Left kidney (tissue), 1 donor: ENCODE measurements at regions not wholly inside any gene's neighbourhood (a gene's known extent, or its start where the extent isn't known, plus 50 kb on each side); places are given as distances from the start of the nearest gene placed in this dataset.
"Not testable (repeated sequence)": the region's sequence is repeated elsewhere in the genome, so short reads cannot be mapped to it uniquely, and the experiment has no call there.

Experiments
- DNase-seq: peaks from one replicate; pipeline ENCODE4 v3.0.0-alpha.2; 2013

GRCh38 chr6:99802396-99803031 is 191.5 kb downstream of the MCHR2 start:
- no peak for DNase-seq

DNA sequence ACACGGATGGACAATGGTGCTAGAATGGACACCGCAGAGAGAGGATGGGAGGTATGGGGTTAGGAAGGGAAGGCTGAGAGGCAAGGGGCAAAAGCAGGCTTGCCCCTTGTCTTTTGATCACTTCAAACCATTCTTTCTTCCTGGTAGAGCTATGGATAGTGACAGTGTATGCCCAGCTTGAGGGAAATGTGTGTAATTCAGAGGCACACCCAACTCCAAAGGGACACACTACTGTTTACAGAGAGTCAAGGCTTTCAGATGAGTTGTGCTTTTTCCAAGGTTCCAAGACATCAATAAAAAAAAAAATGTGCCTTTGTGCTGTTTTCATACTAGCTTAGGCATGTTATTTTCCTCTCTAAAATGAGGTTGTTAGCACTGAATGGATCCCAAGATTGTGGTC is 185.0 kb downstream of the MCHR2 start:
- DNase-seq, result no peak

DNA sequence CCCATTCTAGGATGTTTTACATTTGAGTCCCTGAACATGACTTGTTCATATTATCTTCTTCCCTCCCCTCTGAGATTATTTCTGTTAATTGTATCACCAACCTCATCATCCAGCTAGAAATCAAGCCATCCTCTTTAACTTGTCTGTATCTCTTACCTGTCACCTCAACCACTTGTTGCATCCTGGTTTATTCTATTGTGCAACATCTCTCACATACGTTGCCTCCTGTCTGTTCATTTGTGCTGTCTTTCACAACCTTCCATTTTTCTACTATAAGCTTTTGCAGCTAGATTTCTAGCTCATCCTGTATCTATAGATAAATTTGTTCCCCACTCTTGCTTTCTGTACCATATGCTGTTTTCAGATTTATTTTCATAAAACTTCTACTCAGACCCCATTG is 183.7 kb downstream of the MCHR2 start:
- no peak for DNase-seq

DNA sequence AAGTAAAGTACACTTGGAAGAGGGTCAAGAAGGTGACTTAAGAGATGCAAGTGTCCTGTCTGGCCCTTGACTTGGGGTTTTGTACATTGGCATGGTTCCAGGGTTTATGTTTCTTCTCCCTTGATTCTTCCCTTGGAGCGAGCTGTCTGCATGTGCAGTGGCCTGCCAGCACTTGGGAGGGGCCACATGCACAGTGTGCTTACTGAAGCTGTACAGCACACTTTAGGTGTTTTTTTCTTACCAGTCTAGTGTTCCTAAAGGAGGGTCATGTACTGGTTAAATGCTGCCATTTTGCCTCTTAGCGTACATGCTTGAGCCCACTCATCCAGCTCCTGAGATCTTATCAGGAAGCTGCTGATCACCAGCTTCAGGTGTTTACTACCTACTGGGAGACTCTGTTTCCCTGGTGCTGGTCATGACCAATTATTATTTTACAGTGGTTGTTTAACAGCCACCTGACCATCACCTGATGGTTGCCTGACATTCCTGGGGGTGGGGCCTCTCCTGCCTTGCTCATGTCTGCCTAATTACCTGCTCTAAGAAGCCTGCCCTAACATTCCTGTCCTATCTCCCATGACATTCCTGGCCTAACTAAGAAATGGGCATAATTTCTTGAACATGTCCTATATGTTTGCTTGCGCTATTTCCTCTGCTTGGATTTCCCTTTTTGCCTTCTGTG is 182.9 kb downstream of the MCHR2 start:
- DNase-seq, result no peak

GRCh38 chr6:99811636-99812035 is 182.4 kb downstream of the MCHR2 start:
- no peak for DNase-seq

- no peak for DNase-seq
Observed at GRCh38 chr6:99813565-99813964, 180.5 kb downstream of the MCHR2 start.

DNA sequence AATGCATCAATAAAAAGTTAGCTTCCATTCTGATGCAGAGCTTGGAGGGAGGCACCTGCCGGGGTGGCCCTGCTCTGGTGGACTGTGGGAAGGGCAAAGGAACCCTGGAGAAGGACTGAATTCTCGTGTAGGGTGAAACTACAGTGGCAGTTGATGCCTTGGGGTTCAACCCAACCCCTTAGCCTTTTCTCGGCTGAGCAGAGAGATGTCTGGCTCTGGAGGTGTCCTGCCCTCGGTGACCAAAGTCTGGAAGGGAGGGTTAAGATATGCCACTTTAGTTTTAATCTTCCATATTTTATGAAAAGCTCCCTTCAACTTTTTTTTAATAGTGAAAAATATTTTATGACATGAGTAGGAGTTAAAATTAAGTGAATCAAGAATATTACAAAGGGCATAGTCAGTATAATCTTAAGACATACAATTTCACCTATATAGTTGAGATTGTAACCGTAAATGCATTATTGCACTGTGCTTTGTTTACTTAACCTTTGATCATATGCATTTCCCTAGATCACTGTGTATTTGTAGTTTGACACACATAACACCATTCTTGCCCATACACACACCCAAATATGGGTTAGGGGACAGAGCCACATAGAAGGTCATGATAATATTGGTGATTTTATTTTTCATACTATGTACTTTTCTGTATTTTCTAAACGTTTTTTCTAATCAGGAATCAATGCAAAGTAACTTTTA is 179.6 kb downstream of the MCHR2 start:
- no peak for DNase-seq

- DNase-seq, result no peak
Observed at GRCh38 chr6:99816795-99817194, 177.2 kb downstream of the MCHR2 start.

GRCh38 chr6:99818161-99818560 is 175.9 kb downstream of the MCHR2 start:
- no peak for DNase-seq

GRCh38 chr6:99819853-99820252 is 174.2 kb downstream of the MCHR2 start:
- no peak for DNase-seq

DNA sequence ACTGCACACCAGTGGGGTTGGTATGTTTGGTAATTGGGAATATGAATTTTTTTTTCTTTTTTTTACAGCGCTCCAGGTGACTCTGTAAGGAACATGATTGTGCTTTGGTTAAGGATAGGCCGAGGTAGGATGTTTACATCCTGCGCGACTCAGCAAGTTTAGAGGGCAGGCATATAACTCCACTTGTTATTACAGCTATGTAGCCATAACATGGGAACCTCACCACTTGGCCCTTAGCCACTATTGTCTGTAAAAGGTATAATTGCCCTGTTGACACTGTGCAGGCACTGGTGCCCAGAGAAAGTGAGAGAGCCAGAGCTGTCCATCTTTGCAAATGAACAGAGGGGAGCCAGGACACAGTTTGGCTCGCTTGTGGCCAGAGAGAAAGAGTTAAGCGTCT is 172.9 kb downstream of the MCHR2 start:
- DNase-seq, result no peak

DNA sequence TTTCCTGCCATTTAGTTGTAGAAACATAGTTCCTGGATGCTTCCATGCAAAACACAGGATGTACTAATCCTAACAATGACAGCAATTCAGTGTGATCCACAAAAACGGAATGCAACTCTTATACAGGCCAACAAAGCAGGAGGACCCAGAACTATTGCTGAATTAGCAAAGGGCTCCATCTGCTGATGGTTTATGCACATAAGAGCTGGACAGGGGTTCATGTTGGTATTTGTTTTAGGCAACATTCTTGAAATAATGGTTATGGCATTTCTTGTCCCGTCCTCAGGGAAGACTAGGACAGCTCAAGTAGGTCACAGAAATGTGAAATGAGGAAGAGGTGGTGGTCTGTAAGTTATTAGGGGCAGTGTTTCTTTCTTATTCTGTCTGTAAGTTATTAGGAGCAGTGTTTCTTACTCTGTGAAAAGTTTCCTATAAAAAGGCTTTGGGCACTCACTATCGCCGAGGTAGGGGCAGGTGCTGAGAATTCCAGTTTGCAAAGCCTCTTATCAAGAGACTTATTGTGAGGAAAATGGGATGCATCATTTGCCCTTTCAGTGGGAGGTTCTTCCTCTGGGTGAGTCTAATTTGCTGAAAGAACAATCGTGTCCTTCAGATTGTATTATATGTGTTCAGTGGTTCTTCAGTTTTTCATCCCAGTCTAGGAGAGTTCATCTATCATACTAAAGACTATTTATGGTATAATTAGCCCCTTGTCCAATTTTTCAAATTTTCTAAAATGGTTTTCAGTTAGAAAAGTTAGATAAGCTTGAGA is 171.1 kb downstream of the MCHR2 start:
- peak; percentile 45 for DNase-seq

GRCh38 chr6:99823513-99824235 is 170.3 kb downstream of the MCHR2 start:
- not testable (repeated sequence) for DNase-seq

- no peak for DNase-seq
Observed at GRCh38 chr6:99833034-99833433, 161.0 kb downstream of the MCHR2 start.

GRCh38 chr6:99836471-99836870 is 157.6 kb downstream of the MCHR2 start:
- no peak for DNase-seq

DNA sequence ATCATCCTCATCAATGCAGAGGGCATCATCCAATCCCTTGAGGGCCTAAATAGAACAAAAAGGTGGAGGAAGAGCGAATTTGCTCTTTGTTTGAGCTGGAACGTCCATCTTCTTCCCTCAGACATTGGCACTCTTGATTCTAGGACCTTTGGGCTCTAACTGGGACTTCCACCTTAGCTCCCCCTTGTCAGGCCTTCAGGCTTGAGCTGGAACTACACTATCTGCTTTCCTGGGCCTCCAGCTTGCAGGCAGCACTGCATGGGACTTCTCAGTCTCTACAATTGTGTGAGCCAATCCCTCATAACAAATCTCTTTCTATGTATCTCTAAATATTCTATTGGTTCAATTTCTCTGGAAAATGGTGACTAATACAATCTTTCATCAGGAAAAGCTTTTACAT is 155.4 kb downstream of the MCHR2 start:
- no peak for DNase-seq

DNA sequence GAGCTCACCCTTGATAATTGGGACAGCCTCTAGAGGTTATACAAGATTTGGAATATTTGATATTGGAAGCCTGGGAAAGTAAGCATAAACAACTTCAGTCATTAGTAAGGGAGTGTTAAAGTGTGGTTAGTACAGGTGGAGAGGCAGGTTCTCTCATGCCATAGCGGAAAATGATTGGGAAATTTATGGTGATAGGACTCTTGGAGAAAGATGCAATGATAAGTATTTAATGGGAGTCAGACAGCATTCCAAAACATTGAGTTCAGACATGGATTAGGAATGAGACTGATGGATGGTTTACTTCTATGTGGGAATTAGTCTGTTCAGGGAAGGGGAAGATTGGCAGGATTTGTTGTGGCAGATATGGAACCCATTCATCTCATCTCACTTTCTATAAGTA is 152.7 kb downstream of the MCHR2 start:
- DNase-seq, result no peak

GRCh38 chr6:99846006-99846405 is 148.0 kb downstream of the MCHR2 start:
- DNase-seq, result no peak

- DNase-seq, result no peak
Observed at GRCh38 chr6:99850841-99851240, 143.2 kb downstream of the MCHR2 start.

GRCh38 chr6:99852031-99852430 is 142.0 kb downstream of the MCHR2 start:
- no peak for DNase-seq

- DNase-seq, result no peak
Observed at GRCh38 chr6:99867026-99867425, 127.0 kb downstream of the MCHR2 start.

- peak; percentile 68 for DNase-seq
Observed at GRCh38 chr6:99868074-99868702, 125.8 kb downstream of the MCHR2 start.
